GM19452 (cell line): ENCODE measurements at regions not wholly inside any gene's neighbourhood (a gene's known extent, or its start where the extent isn't known, plus 50 kb on each side); places are given as distances from the start of the nearest gene placed in this dataset.

ENCODE experiments used
- ATAC-seq: cut with Tn5 transposase; IDR thresholded peaks from one replicate; pipeline ENCODE4 v1.9.1; 2021; ENCODE audit not compliant: unreplicated experiment

GRCh38 chr7:25893436-25893835 lies 258.6 kb upstream of the NFE2L3 start:
- ATAC-seq, result no peak

DNA sequence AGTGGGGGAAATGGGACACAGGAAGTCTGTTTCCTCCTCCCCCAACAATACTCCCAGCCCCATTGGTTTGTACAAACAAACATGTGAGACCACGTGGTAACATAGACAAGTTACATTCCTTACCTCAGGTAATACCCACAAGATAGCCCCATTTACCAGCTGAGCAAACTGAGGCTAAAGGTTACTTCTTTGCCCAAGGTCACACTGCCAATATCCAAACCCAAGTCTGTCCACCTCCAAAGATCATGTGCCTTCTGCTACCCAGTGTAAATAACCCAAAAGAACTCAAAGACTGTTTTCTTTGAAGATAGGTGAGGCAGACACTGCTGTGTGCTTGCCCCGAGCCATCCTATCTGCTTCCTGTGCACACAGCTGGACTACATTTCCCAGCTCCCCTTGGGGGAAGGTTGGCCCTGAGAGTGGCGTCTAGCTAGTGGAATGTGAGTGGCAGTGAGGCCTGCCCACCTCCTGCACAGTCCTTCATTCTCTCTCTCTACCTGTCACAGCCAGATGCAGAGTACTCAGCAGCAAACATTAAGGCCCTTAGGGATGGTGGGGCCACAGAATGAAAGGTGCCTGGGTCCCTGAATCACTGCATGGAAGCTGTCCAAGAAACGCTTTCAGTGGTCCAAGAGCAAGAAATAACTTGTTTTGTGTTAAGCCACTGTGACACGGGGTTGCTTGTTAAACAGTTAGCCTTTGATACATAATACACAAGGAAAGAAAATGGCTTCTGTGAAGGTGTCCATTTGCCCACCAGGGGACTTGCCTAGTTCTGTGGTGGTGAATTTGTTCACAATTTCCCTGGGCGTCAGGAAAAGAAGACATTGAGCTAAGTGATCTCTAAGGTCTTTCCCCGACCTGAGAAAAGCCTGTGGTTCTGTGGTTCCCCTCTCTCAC lies 257.7 kb upstream of the NFE2L3 start:
- ATAC-seq, result peak; percentile 59

GRCh38 chr7:25894902-25895791 lies 256.9 kb upstream of the NFE2L3 start:
- peak; percentile 68 for ATAC-seq

- no peak for ATAC-seq
These were observed 256.2 kb upstream of the NFE2L3 start for GRCh38 chr7:25895792-25896171.

DNA sequence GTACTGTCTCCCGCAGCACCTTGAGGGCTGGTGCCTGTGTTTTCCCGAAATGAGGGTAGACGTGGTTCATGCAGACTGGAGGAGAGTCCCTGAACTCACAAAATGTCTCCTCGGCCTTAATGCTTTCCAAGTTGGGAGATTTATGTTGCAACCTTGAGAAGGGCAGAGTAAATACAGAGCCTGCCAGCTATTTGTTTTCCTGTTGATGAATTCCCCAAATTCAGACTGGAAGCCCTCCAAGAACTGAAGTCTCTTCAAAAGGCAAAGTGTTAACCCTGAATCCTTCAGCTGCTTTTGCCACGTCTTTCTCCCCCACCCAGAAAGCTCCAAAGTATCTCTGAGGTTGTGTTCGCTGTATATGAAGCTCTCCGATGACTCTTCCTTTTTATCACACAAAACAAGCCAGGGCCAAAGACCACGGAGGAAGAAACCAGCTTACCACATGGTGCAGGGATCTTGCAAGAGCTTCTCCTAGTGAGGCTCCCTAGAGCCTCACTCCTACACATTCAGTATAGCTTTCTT lies 254.7 kb upstream of the NFE2L3 start:
- ATAC-seq, result no peak

DNA sequence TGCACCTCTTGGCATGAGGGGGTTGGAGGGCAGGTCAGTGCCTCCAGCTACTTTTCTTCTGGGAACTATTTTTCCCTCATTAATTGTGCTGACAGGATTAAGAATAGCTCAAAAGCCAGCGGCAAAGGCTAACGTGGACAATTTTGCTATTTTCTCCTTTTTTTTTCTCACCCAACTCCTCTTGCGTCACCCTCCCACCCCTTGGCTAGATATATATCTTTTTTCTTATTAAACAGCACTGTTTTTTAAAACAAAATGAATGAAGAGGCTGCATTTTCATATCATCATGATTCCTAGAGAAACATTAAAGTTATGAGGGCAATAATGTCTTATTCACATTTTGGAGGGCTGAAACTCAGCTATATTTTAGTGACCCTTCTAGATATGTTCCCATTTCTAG lies 251.8 kb upstream of the NFE2L3 start:
- no peak for ATAC-seq

GRCh38 chr7:25900877-25901276 lies 251.1 kb upstream of the NFE2L3 start:
- ATAC-seq, result no peak

DNA sequence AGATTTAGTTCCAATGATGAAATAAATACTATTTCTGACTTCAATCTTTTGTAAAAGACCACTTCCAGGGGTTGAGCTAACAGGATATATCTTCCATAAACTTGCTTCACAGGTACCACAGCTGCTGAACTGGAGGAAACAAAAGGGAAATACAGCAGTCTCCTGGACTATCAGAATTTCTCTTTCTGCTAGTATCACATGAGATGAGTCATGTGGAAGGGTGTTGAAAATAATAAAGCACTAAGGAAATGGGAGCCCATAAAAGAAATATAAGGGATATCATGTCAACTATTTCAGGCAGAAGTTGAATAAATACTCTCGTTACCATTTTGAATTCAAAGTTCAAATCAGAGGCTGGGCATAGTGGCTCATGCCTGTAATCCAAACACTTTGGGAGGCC lies 250.3 kb upstream of the NFE2L3 start:
- no peak for ATAC-seq

GRCh38 chr7:25906003-25906402 lies 246.0 kb upstream of the NFE2L3 start:
- no peak for ATAC-seq

GRCh38 chr7:25906760-25907159 lies 245.2 kb upstream of the NFE2L3 start:
- no peak for ATAC-seq

DNA sequence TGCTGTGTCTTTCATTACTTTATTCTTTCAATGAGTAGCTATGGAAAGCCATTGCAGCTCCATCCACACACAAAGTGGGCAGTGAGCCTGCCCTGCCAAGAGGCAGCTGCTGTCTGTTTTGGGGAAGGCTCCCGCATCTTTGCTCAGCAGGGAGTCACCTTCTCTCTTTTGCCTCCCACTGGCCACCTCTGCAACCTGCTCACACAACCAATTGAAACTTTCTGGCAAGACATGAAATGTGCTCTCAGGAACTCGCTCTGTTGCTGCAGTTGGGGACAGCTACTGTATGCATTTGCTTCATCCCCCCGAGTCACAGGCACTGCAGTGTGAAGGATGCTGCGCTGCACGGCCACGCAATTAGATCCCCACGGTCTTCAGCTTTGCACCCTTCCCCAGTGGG lies 244.8 kb upstream of the NFE2L3 start:
- no peak for ATAC-seq

- ATAC-seq, result no peak
These were observed 244.3 kb upstream of the NFE2L3 start for GRCh38 chr7:25907731-25908130.

DNA sequence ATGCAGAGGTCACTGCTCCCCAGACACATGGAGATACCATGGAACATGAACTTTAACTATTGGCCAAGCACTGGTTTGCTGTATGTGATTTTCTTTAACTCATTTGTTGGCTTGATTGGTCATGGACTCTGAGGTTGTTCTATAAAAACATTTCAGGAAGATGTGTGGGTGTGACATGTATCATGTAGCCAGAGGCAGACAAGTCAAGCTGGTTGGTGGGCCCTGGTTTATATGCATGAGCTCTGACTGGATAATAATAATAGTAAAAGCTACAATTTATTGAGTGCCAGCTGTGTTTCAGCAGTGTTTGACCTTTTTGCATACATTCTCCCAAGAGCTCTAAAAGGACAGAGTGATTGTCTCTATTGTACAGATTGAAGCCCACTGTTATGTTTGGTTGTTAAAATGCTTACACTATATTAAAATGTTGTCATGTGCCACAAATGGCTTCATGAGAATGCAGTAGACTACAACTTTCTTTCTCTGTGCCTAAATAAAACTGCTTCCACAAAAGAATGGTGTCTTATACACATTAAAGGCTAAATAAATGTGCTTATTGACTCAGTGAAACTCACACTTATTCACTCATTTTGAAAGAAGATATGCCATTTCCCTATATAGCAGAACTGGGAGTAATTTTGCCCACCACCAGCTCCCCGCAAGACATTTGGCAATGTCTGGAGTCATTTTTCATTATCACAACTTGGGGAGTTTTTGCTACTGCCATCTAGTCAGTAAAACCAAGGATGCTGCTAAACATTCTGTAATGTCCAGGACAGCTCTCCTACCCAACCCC lies 243.6 kb upstream of the NFE2L3 start:
- ATAC-seq, result no peak

DNA sequence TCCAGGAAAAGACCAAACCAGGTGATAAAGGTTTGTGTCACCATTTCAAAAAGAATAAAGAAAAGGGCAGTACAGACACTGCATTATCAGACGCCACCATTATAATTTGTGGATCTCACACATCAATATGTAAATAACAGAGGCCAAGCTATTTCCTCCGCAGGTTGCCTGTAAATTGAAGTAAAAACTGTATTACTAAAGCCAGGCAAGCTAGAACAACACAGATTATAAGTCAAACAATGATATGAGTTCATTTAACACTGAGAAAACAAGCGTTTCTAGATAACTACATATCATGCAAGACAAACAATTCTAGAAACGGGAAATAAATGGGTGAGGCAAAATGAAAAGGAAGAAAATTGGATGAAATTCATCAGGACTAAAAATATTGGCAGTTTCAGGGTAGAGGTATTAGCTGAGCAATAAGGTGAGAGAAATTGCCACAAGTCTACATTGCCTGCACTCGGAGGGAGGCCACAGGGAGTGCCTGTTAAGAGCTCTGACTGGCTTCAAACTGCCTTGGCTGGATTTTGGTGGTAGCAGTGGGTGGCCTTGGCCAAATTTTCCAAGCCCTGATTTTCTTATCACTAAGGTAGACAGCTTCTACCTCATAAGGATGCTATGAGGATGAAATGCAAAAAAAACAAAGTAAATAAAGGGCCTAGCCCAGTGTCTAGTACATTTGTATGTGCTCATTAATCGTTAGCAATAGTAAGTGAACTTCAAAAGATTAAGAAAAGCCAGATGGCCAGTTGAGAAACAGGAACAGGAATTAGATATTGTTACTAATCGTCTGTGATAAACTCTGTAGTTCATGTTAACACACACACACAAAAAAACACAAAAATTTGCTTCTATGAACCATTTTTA lies 240.0 kb upstream of the NFE2L3 start:
- ATAC-seq, result no peak

- no peak for ATAC-seq
These were observed 238.3 kb upstream of the NFE2L3 start for GRCh38 chr7:25913598-25914224.

- no peak for ATAC-seq
These were observed 233.3 kb upstream of the NFE2L3 start for GRCh38 chr7:25918731-25919130.

- ATAC-seq, result no peak
These were observed 229.7 kb upstream of the NFE2L3 start for GRCh38 chr7:25922296-25922695.

DNA sequence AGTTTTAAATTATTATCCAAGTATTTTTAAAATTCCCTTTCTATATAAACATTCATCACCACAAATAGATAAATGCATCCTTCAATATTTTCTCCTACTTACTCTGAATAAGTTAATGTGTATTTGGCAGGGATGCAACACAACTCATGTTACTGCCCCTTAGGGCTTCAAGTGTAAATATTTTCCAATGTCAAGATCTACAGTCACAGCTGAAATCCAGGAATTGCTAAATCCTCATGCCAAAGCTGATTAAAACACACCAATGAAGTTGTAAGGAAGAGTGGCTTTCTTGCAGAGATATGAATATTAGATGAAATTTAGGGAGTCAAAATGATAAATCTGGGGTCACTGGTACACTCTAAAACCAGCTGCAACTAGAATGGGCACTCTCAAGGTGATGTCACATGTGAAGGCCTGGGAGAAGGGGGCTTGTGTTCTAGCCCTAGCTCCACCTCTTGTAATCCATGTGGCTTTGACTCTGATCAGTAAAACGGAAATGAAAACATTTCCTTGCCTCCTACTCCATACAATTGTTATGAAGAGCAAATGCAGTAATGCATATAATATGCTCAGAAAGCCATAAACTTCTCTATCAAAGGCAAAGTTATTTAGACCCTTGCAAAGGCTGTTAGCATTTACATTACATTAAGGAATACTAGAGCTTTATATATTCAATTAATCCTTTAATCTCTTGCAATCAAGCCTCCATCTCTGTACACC lies 228.1 kb upstream of the NFE2L3 start:
- ATAC-seq, result no peak

- ATAC-seq, result no peak
These were observed 226.0 kb upstream of the NFE2L3 start for GRCh38 chr7:25926009-25926408.
